SK-N-MC (cell line): ENCODE measurements at regions not wholly inside any gene's neighbourhood (a gene's known extent, or its start where the extent isn't known, plus 50 kb on each side); places are given as distances from the start of the nearest gene placed in this dataset.
"Not testable (repeated sequence)": the region's sequence is repeated elsewhere in the genome, so short reads cannot be mapped to it uniquely, and the experiment has no call there.

Experiments used
- DNase-seq: peaks from one replicate; pipeline ENCODE4 v3.0.0-alpha.2; 2011; ENCODE audit warnings: low read depth, low spot score
- H3K27ac ChIP-seq: fragments of 200-600 bp; sonication (generic); 2 replicates; pipeline ENCODE4 v1.5.1; 2016; ENCODE audit warnings: mixed run types
- H3K36me3 ChIP-seq: fragments of 200-600 bp; sonication (generic); 2 replicates; pipeline ENCODE4 v1.6.1; 2017; ENCODE audit warnings: antibody characterized with exemption, low read length, mixed read lengths; ENCODE audit not compliant: insufficient read depth
- H3K4me3 ChIP-seq: fragments of 200-600 bp; sonication (generic); 2 replicates; pipeline ENCODE4 v1.5.1; 2016
- H3K9ac ChIP-seq: fragments of 200-600 bp; sonication (generic); 2 replicates; pipeline ENCODE4 v1.8.0; 2017; ENCODE audit warnings: mixed run types, mixed read lengths; ENCODE audit not compliant: insufficient read length
- H3K9me3 ChIP-seq: fragments of 200-600 bp; sonication (generic); 2 replicates; pipeline ENCODE4 v1.6.1; 2017; ENCODE audit warnings: low read depth, mild to moderate bottlenecking, antibody characterized with exemption, low read length, moderate library complexity, mixed read lengths
- EZH2 ChIP-seq: fragments of 200-600 bp; sonication (generic); IDR thresholded peaks from one replicate; pipeline ENCODE4 v1.6.1; 2017; ENCODE audit warnings: antibody characterized with exemption
- FOXP2 ChIP-seq: optimal IDR thresholded peaks from 2 replicates; pipeline ENCODE3; 2011; ENCODE audit warnings: mild to moderate bottlenecking, moderate library complexity; ENCODE audit not compliant: insufficient read depth; ENCODE audit errors: extremely low read length, control extremely low read depth
- POLR2AphosphoS5 ChIP-seq: IDR thresholded peaks from 2 replicates; pipeline ENCODE4 v1.6.1; 2012; ENCODE audit warnings: mild to moderate bottlenecking, low read depth, low read length, borderline replicate concordance

DNA sequence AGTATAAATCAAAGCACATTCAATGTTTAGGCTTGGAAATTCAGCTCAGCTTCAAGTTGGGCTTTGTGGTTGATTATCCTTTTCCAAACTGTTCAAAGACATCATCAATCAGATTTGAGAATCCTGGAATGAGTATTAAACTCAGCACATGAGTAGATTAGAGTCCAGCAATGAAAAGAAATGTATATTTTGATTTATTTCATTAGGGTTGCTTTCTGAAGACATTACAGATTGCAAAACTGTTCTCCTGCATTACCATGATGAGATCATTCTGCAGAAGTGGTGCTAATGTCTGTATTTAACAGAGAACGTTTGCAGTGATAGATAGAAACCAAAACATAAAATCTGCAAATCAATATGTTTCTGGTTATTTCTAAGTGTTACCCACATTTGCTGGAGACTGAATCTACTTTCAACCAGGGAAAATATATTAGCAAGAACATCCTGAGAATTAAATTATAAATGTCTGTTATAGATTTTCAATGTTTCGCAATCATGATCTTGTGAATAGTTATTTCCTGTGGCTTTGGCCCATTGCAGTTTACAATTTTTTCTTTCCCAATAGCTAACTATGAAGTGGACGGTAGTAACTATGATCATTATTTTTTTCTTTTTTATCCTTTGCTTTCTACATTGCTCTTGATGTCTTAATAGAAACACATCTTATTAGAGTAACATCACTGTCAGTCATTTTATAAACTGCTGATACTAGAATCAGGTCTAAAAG is 1125.7 kb upstream of the GOT2 start:
- no peak for DNase-seq
- H3K9ac ChIP-seq = no peak overlapping the region

DNA sequence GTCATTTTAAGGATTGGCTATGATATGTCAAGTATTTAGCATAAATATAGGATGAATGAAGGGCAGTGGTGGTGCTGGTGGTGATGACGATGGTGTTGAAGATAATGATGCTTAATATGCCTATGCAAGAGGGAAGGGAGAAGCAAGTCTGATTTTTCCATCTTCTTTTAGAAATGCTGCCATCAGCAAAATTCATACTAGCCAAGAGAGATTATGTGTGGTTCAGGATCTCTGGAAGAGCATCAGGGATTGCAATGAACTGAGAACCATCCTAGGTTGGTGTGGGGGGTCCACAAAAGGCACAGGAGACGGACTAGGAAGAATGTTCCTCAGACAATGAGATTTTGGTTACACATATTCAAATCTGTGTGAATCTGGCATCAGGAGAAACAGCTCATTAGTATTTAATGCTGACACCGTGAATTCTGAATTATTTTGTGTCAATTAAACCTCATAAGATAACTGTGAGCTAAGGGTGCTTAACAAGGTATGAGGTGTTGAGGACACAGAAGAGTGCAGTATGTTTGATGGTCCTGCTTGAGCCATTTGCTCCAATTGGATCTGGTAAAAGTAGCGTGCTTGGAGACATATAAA is 1120.8 kb upstream of the GOT2 start:
- no peak overlapping the region for H3K4me3 ChIP-seq
- no peaks in the 10 kb centered on the region for H3K9me3 ChIP-seq
- H3K27ac ChIP-seq = no peak overlapping the region

More for the DNA sequence above, 1125.7 kb upstream of the GOT2 start:
- H3K9me3 ChIP-seq = no peaks in the 10 kb centered on the region
- no peak overlapping the region for H3K27ac ChIP-seq
- TF ChIP-seq FOXP2 (no peak), EZH2 (no peak), POLR2AphosphoS5 (no peak)
- no peaks in the 10 kb centered on the region for H3K36me3 ChIP-seq
- no peak overlapping the region for H3K4me3 ChIP-seq

GRCh38 chr16:59849716-59850115 is 1115.6 kb upstream of the GOT2 start:
- H3K9ac ChIP-seq = no peak overlapping the region
- no peak for DNase-seq
- H3K27ac ChIP-seq = no peak overlapping the region
- H3K4me3 ChIP-seq = no peak overlapping the region
- no peaks in the 10 kb centered on the region for H3K9me3 ChIP-seq
- H3K36me3 ChIP-seq = no peaks in the 10 kb centered on the region
- TF ChIP-seq POLR2AphosphoS5 (no peak), EZH2 (no peak), FOXP2 (no peak)

More for the DNA sequence above, 1120.8 kb upstream of the GOT2 start:
- no peak for TF ChIP-seq POLR2AphosphoS5
- no peak for TF ChIP-seq EZH2
- no peak for TF ChIP-seq FOXP2
- no peak overlapping the region for H3K9ac ChIP-seq
- DNase-seq = no peak
- no peaks in the 10 kb centered on the region for H3K36me3 ChIP-seq

DNA sequence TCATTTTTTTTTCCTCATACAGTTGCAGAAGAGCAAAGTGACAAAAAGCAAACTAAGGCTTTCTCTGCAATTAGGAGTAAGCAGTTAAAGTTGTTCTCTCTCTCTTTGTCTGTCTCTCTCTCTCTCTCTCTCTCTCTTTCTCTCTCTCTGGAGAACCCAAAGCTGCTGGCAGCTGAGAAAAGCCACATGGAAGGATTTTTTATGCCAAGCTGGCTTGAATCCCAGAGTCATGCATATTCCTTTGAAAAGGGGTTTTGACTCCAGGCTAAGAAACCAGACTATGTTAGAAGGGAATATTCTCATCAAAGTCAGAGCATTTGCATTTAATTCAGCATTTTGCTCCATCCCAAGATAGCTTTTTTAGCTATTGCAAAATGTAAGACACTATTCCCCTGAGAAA is 1114.2 kb upstream of the GOT2 start:
- no peak overlapping the region for H3K9ac ChIP-seq
- peak overlapping the region; percentile 71; the same call in 1 of the 2 replicates for H3K27ac ChIP-seq
- H3K36me3 ChIP-seq = no peaks in the 10 kb centered on the region
- peak overlapping the region; percentile 45 for H3K4me3 ChIP-seq
- DNase-seq = peak; percentile 55
- TF ChIP-seq POLR2AphosphoS5 (no peak), EZH2 (no peak), FOXP2 (no peak)
- H3K9me3 ChIP-seq = no peaks in the 10 kb centered on the region

DNA sequence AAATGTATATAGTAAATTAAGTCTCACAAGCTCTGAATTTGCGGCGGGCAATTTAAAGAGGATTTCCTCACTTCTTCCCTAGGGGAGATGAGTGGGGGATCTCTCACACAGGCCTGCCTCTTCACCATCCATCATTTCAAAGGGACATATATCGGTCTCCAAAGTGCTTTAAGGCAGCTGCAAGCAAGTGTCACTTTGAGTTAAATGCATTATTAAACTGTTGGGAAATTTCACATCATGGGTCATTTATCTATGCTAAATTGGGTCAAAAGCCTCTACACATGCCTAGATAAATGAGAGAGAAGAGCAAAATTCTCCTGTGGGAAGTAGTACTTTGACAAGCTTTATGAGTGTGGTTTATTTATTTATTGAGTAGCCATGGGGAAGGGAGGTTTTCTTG is 1106.1 kb upstream of the GOT2 start:
- Histone ChIP-seq H3K36me3 (no peaks in the 10 kb centered on the region), H3K27ac (no peak overlapping the region), H3K9ac (no peak overlapping the region), H3K9me3 (no peaks in the 10 kb centered on the region), H3K4me3 (no peak overlapping the region)
- no peak for TF ChIP-seq FOXP2
- no peak for DNase-seq

DNA sequence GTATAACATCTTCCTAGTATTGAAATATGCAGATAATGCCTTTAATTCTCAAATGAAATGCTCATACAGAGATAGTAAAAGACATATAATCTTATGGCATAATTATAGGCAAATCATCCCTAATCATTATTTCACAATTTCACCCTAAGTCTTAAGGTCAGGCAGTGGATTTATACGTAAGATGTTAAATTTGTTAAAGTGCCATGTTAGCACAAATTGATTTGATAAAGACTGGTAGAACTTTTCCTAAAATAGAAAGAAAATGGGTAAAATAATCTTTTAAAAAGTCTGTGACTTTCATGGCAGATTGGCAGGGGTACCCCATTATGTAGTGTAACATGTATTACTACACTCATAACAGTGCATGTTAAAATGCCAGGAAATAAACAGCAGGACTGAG is 1092.7 kb upstream of the GOT2 start:
- H3K9me3 ChIP-seq = no peaks in the 10 kb centered on the region
- H3K36me3 ChIP-seq = no peaks in the 10 kb centered on the region
- H3K27ac ChIP-seq = no peak overlapping the region
- no peak for DNase-seq
- TF ChIP-seq FOXP2 (no peak), POLR2AphosphoS5 (no peak), EZH2 (no peak)
- H3K9ac ChIP-seq = no peak overlapping the region
- H3K4me3 ChIP-seq = no peak overlapping the region

- not testable (repeated sequence) for H3K36me3 ChIP-seq, H3K27ac ChIP-seq, H3K9me3 ChIP-seq, H3K4me3 ChIP-seq, DNase-seq, H3K9ac ChIP-seq
These were observed 1075.4 kb upstream of the GOT2 start for GRCh38 chr16:59809488-59809887.

DNA sequence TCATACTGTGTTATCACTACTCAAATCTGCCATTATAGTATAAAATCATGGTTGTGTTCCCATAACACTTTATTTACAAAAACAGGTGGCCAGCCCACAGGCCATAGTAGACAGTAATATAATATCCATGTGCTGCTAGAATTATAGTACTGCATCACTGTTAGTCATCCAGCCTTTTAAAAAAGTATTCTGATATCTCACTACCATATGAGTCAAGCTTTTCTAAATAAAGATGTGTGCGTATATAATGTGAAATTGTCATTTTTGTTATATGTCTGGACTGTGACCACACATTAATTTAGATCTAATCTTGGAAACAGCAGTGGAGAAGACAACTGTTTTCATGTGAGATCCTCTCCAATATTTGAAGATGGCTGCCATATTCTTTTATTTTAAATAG is 1049.1 kb upstream of the GOT2 start:
- TF ChIP-seq EZH2 (no peak), POLR2AphosphoS5 (no peak), FOXP2 (no peak)
- no peaks in the 10 kb centered on the region for H3K36me3 ChIP-seq
- H3K27ac ChIP-seq = no peak overlapping the region
- H3K9ac ChIP-seq = no peak overlapping the region
- H3K4me3 ChIP-seq = no peak overlapping the region
- H3K9me3 ChIP-seq = no peaks in the 10 kb centered on the region
- no peak for DNase-seq

DNA sequence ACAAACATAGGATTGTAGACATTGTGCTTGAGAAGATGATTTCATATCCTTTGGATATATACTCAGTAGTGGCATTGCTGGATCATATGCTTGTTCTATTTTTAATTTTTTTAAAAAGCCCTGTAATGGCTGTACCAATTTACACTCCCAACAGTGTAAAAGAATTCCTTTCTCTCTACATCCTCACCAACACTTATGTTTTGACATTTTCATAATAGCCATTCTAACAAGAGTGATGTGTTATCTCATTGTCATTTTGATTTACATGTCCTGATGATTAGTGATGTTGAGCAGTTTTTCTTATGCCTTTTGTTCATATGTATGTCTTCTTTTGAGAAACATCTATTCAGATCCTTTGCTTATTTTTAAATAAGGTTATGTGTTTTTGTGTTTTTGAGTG is 1039.2 kb upstream of the GOT2 start:
- Histone ChIP-seq H3K9ac (no peak overlapping the region), H3K36me3 (no peaks in the 10 kb centered on the region), H3K27ac (no peak overlapping the region), H3K9me3 (no peaks in the 10 kb centered on the region), H3K4me3 (no peak overlapping the region)
- no peak for DNase-seq
- TF ChIP-seq POLR2AphosphoS5 (no peak), EZH2 (no peak)
